Nephron (organoid): ENCODE measurements at regions not wholly inside any gene's neighbourhood (a gene's known extent, or its start where the extent isn't known, plus 50 kb on each side); places are given as distances from the start of the nearest gene placed in this dataset.

Experiments used
- H3K27ac Mint-ChIP-seq, 3 experiments: 2 replicates each; pipeline ENCODE4 v1.8.0; 2020; ENCODE audit warnings: mixed read lengths in 3 of 3, mild to moderate bottlenecking in 2 of 3, moderate library complexity in 1 of 3
- H3K27me3 Mint-ChIP-seq: 2 replicates; pipeline ENCODE4 v1.8.0; 2021; ENCODE audit warnings: low read depth, mild to moderate bottlenecking, moderate library complexity, mixed read lengths
- H3K36me3 Mint-ChIP-seq: 2 replicates; pipeline ENCODE4 v1.8.0; 2020; ENCODE audit warnings: low read depth, mixed read lengths
- H3K4me1 Mint-ChIP-seq: 2 replicates; pipeline ENCODE4 v1.8.0; 2020; ENCODE audit warnings: mixed read lengths
- H3K4me3 Mint-ChIP-seq, 3 experiments: 2 replicates each; pipeline ENCODE4 v1.8.0; 2020; ENCODE audit warnings: mild to moderate bottlenecking in 3 of 3, mixed read lengths in 3 of 3, moderate library complexity in 2 of 3
- H3K9me3 Mint-ChIP-seq: 2 replicates; pipeline ENCODE4 v1.8.0; 2020; ENCODE audit warnings: mixed read lengths
- TF ChIP-seq, protein P1 (sequence below), 3 experiments: fragments of 200-600 bp; sonication (generic); IDR thresholded peaks; one replicate each; pipeline ENCODE4 v1.5.0; 2021; ENCODE audit warnings: antibody characterized with exemption in 3 of 3; ENCODE audit not compliant: unreplicated experiment in 3 of 3

DNA sequence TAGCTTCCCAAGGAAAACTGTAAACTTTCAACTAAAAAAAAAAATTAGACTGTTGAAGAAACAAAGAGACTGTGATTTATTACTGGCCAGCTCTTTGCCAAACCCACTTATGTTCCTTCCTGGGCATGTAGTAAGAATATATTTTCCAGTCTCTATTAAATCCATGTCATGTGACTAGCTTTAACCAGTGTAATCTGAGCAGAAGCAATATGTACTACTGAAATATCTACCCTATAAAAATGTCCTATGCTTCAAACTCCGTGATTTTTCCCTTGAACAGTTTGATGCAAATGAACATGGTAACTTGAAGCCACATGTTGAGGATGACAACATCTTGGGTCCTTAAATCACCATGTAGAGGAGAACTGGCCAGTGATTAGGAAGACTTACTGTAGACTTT lies 144.5 kb downstream of the NTMT2 start:
- TF ChIP-seq, protein P1, sequence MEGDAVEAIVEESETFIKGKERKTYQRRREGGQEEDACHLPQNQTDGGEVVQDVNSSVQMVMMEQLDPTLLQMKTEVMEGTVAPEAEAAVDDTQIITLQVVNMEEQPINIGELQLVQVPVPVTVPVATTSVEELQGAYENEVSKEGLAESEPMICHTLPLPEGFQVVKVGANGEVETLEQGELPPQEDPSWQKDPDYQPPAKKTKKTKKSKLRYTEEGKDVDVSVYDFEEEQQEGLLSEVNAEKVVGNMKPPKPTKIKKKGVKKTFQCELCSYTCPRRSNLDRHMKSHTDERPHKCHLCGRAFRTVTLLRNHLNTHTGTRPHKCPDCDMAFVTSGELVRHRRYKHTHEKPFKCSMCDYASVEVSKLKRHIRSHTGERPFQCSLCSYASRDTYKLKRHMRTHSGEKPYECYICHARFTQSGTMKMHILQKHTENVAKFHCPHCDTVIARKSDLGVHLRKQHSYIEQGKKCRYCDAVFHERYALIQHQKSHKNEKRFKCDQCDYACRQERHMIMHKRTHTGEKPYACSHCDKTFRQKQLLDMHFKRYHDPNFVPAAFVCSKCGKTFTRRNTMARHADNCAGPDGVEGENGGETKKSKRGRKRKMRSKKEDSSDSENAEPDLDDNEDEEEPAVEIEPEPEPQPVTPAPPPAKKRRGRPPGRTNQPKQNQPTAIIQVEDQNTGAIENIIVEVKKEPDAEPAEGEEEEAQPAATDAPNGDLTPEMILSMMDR (IDR thresholded peaks at IDR 0.05; ENCODE audit: unreplicated experiment in 3 of 3): no peak
- H3K27me3 Mint-ChIP-seq: no peaks in the 10 kb centered on the region
- peaks cover 16% of the 10 kb centered on the region for H3K4me1 Mint-ChIP-seq
- H3K4me3 Mint-ChIP-seq: no peak overlapping the region
- H3K9me3 Mint-ChIP-seq: peaks cover 3% of the 10 kb centered on the region
- H3K27ac Mint-ChIP-seq: peak overlapping the region; percentile 24 to 59 (median 58)
- H3K36me3 Mint-ChIP-seq: no peaks in the 10 kb centered on the region

DNA sequence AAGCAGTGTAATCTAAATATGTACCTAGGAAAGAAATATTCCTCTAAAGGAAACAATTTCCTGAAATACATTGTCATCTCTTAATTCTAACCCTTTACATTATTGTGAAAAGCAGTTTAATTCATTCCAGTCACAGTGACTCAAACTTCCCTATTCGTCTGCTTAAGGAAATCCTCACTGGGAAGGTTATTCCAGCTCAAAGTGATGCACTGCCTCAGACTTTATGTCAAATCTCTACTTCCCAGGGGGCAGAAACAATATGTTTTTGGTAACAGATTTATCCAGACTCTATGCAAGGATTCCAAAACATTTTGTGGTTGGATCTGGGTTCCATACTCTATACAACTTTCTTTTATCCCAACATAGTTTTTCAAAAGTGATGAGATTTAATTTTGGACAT lies 145.2 kb downstream of the NTMT2 start:
- Mint-ChIP-seq H3K4me3 (no peak overlapping the region), H3K27me3 (no peaks in the 10 kb centered on the region), H3K27ac (no peak overlapping the region), H3K9me3 (peaks cover 3% of the 10 kb centered on the region), H3K36me3 (no peaks in the 10 kb centered on the region), H3K4me1 (peaks cover 16% of the 10 kb centered on the region)
- TF ChIP-seq, protein P1 (IDR thresholded peaks at IDR 0.05; ENCODE audit: unreplicated experiment in 3 of 3): no peak

DNA sequence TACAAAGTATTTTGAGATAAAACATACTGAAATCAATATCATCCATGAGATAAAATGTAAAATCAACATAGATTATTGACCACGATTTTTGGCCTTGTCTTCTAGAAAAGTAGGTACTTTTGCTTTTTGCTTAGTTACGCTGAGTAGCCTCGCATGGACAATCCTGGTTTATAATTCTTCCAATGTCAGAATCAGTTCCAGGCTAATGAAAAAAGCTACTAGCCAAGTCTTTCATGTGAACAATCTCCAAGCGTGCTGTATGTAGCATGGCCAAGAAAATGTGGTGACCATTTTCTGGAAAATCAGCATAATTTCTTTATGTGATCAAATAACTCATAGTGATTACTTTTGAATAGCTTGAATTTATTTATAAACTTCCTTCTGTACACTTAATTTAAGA lies 145.8 kb downstream of the NTMT2 start:
- no peak overlapping the region for H3K27ac Mint-ChIP-seq
- H3K27me3 Mint-ChIP-seq: no peaks in the 10 kb centered on the region
- H3K9me3 Mint-ChIP-seq: peaks cover 6% of the 10 kb centered on the region
- peaks cover 16% of the 10 kb centered on the region for H3K4me1 Mint-ChIP-seq
- no peak overlapping the region for H3K4me3 Mint-ChIP-seq
- TF ChIP-seq, protein P1 (IDR thresholded peaks at IDR 0.05; ENCODE audit: unreplicated experiment in 3 of 3): no peak
- H3K36me3 Mint-ChIP-seq: no peaks in the 10 kb centered on the region

DNA sequence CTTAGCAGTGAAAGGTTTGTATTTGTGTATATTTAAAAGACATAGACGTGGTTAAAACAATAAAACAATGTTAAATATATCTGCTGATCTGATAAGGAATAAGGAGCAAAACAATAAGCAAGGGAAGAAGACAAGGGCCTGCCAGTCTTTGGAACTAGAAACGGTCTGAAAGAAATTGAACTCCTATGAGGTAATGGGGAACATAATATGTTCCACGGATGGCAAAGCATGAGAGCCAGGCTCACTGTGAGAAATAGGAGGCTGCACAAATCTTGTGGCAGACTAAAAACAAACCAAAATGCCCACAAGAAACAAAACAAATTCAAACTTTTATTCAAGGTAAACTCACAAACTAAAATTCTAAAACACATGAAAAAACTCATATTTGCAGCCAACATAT lies 150.5 kb downstream of the NTMT2 start:
- no peak overlapping the region for H3K4me3 Mint-ChIP-seq
- no peaks in the 10 kb centered on the region for H3K36me3 Mint-ChIP-seq
- H3K4me1 Mint-ChIP-seq: peaks cover 4% of the 10 kb centered on the region
- H3K27ac Mint-ChIP-seq: no peak overlapping the region
- no peaks in the 10 kb centered on the region for H3K27me3 Mint-ChIP-seq
- TF ChIP-seq, protein P1 (IDR thresholded peaks at IDR 0.05; ENCODE audit: unreplicated experiment in 3 of 3): no peak
- H3K9me3 Mint-ChIP-seq: peaks cover 9% of the 10 kb centered on the region

DNA sequence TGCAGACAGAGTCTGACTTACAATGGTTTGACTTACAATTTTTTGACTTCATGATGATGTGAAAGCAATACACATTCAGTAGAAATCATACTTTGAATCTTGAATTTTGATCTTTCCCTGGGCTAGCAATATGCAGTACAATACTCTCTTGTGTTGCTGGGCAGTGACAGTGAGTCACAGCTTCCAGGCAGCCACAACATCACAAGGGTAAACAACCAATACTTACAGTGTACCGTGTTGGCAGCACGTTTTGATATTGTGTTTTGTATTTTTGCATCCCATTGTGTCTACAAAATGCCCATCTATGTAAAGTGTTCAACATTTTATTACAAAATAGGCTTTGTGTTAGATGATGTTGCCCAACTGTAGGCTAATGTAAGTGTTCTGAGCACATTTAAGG lies 150.9 kb downstream of the NTMT2 start:
- Mint-ChIP-seq H3K36me3 (no peaks in the 10 kb centered on the region), H3K27ac (no peak overlapping the region), H3K4me1 (peaks cover 2% of the 10 kb centered on the region), H3K9me3 (peaks cover 9% of the 10 kb centered on the region), H3K27me3 (no peaks in the 10 kb centered on the region), H3K4me3 (no peak overlapping the region)
- TF ChIP-seq, protein P1 (IDR thresholded peaks at IDR 0.05; ENCODE audit: unreplicated experiment in 3 of 3): no peak

DNA sequence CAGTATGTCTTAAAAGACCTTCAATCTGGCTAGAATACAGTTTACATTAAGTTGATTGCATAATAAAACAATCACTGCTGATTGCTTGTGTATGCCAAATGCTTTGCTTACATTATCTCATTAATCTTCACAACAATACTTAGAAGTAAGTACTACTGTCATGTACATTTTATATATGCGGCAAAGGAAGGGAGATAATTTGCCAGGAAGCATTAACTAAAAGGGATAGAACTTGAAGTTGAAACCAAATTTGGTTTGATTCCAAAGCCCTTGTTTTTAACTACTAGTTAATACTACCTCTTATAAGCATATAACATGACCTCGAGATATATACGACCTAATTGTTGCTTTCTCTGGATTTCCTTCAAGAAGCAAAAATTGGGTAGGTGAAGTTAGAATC lies 155.8 kb downstream of the NTMT2 start:
- H3K27me3 Mint-ChIP-seq: no peaks in the 10 kb centered on the region
- no peak overlapping the region for H3K27ac Mint-ChIP-seq
- H3K4me3 Mint-ChIP-seq: no peak overlapping the region
- peaks cover 2% of the 10 kb centered on the region for H3K9me3 Mint-ChIP-seq
- TF ChIP-seq, protein P1 (IDR thresholded peaks at IDR 0.05; ENCODE audit: unreplicated experiment in 3 of 3): no peak
- H3K4me1 Mint-ChIP-seq: peaks cover 8% of the 10 kb centered on the region
- H3K36me3 Mint-ChIP-seq: no peaks in the 10 kb centered on the region
